ENCODE measurements at regions not wholly inside any gene's neighbourhood (a gene's known extent, or its start where the extent isn't known, plus 50 kb on each side); places are given as distances from the start of the nearest gene placed in this dataset.

- no peaks in the 10 kb centered on the region for H3K27me3 Mint-ChIP-seq (ENCODE audit: insufficient read depth, unreplicated experiment)
- ChIA-PET CTCF (no interaction called here), POLR2A (no interaction called here)
- intact Hi-C loops (cut with micrococcal nuclease; ENCODE audit: unreplicated experiment): no loop called here
- H3K27me3 ChIP-seq (replicated peaks; ENCODE audit: control insufficient read depth, insufficient read depth, low read length): no peaks in the 10 kb centered on the region
- no peak overlapping the region for H3K27ac Mint-ChIP-seq (ENCODE audit: unreplicated experiment)
- H3K9me3 Mint-ChIP-seq (ENCODE audit: unreplicated experiment): no peaks in the 10 kb centered on the region
- BruUV-seq (replicated peaks): no TSS peak
- no peak overlapping the region for H3K4me3 Mint-ChIP-seq (ENCODE audit: unreplicated experiment)
- no peak overlapping the region for H3K4me3 ChIP-seq (ENCODE audit: low read depth, low read length)
- peaks cover 12% of the 10 kb centered on the region for H3K4me1 Mint-ChIP-seq (ENCODE audit: low read depth, unreplicated experiment)
- no peaks in the 10 kb centered on the region for H3K9me3 ChIP-seq
- H3K36me3 Mint-ChIP-seq (ENCODE audit: insufficient read depth, unreplicated experiment): no peaks in the 10 kb centered on the region
- peaks cover 9% of the 10 kb centered on the region; the same call in 1 of the 2 replicates for H3K4me1 ChIP-seq
- peak; percentile 69 to 70 for DNase-seq
- H3K36me3 ChIP-seq (ENCODE audit: control insufficient read depth, insufficient read depth, low read length): no peaks in the 10 kb centered on the region
- TF ChIP-seq, protein P1, sequence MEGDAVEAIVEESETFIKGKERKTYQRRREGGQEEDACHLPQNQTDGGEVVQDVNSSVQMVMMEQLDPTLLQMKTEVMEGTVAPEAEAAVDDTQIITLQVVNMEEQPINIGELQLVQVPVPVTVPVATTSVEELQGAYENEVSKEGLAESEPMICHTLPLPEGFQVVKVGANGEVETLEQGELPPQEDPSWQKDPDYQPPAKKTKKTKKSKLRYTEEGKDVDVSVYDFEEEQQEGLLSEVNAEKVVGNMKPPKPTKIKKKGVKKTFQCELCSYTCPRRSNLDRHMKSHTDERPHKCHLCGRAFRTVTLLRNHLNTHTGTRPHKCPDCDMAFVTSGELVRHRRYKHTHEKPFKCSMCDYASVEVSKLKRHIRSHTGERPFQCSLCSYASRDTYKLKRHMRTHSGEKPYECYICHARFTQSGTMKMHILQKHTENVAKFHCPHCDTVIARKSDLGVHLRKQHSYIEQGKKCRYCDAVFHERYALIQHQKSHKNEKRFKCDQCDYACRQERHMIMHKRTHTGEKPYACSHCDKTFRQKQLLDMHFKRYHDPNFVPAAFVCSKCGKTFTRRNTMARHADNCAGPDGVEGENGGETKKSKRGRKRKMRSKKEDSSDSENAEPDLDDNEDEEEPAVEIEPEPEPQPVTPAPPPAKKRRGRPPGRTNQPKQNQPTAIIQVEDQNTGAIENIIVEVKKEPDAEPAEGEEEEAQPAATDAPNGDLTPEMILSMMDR (IDR thresholded peaks at IDR 0.05; ENCODE audit: insufficient read depth in 1 of 2, low read depth in 1 of 2, low read length in 1 of 2, severe bottlenecking in 1 of 2, unreplicated experiment in 1 of 2): no peak
Measured at GRCh38 chr20:48384147-48384818, 443.5 kb downstream of the PREX1 start.

DNA sequence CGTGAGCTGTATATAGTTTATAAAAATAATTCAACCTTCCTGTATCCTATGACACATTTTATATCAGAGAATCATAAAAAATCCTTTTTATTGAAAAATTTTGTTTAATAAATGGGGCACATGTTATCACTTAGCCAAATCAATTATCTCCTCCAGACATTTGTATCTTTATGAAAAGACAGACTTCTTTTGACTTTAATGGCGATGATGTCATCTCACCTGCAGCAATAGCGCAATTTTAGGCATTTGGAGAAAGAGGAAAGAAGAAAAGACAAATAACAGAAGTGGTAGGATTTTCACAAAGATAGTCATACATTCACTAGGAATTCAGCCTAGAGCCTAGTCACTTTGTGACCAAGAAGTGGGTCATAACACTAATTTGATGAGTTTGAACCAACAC lies 444.5 kb downstream of the PREX1 start:
- Histone ChIP-seq H3K4me1 (peaks cover 9% of the 10 kb centered on the region; the same call in 1 of the 2 replicates), H3K27me3 (replicated peaks; ENCODE audit: control insufficient read depth, insufficient read depth, low read length) (no peaks in the 10 kb centered on the region), H3K4me3 (ENCODE audit: low read depth, low read length) (no peak overlapping the region), H3K9me3 (no peaks in the 10 kb centered on the region), H3K36me3 (ENCODE audit: control insufficient read depth, insufficient read depth, low read length) (no peaks in the 10 kb centered on the region)
- ChIA-PET POLR2A (no interaction called here), CTCF (no interaction called here)
- intact Hi-C loops (cut with micrococcal nuclease; ENCODE audit: unreplicated experiment): no loop called here
- Mint-ChIP-seq H3K27me3 (ENCODE audit: insufficient read depth, unreplicated experiment) (no peaks in the 10 kb centered on the region), H3K36me3 (ENCODE audit: insufficient read depth, unreplicated experiment) (no peaks in the 10 kb centered on the region), H3K4me3 (ENCODE audit: unreplicated experiment) (no peak overlapping the region), H3K27ac (ENCODE audit: unreplicated experiment) (no peak overlapping the region), H3K4me1 (ENCODE audit: low read depth, unreplicated experiment) (peaks cover 12% of the 10 kb centered on the region), H3K9me3 (ENCODE audit: unreplicated experiment) (no peaks in the 10 kb centered on the region)
- BruUV-seq (replicated peaks): no TSS peak
- TF ChIP-seq, protein P1 (IDR thresholded peaks at IDR 0.05; ENCODE audit: insufficient read depth in 1 of 2, low read depth in 1 of 2, low read length in 1 of 2, severe bottlenecking in 1 of 2, unreplicated experiment in 1 of 2): no peak
- no peak for DNase-seq

DNA sequence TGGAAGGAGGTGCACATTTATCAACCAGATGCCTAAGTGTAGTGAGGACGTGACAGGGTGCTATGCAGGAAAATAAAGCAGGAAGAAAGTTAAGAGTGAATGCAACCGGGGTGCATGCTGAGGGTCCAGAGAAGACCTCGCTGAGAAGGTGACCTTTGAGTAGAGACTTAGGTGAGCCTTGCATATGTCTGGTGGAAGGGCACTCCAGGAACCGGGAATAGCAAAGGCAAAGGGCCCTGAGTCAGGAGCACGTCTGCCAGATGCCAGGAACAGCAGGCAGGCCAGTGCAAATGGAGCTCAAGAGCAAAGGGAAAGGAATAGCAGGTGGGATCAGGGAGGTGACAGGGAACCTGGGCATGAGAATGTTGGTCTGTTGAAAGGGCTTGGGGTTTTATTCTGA lies 445.5 kb downstream of the PREX1 start:
- no peak for DNase-seq
- peaks cover 9% of the 10 kb centered on the region; the same call in 1 of the 2 replicates for H3K4me1 ChIP-seq
- no peak overlapping the region for H3K4me3 Mint-ChIP-seq (ENCODE audit: unreplicated experiment)
- TF ChIP-seq, protein P1 (IDR thresholded peaks at IDR 0.05; ENCODE audit: insufficient read depth in 1 of 2, low read depth in 1 of 2, low read length in 1 of 2, severe bottlenecking in 1 of 2, unreplicated experiment in 1 of 2): no peak
- H3K9me3 Mint-ChIP-seq (ENCODE audit: unreplicated experiment): no peaks in the 10 kb centered on the region
- no peaks in the 10 kb centered on the region for H3K36me3 Mint-ChIP-seq (ENCODE audit: insufficient read depth, unreplicated experiment)
- H3K4me1 Mint-ChIP-seq (ENCODE audit: low read depth, unreplicated experiment): peaks cover 12% of the 10 kb centered on the region
- POLR2A ChIA-PET: no interaction called here
- H3K27me3 Mint-ChIP-seq (ENCODE audit: insufficient read depth, unreplicated experiment): no peaks in the 10 kb centered on the region
- H3K36me3 ChIP-seq (ENCODE audit: control insufficient read depth, insufficient read depth, low read length): no peaks in the 10 kb centered on the region
- H3K4me3 ChIP-seq (ENCODE audit: low read depth, low read length): no peak overlapping the region
- CTCF ChIA-PET: no interaction called here
- no peak overlapping the region for H3K27ac Mint-ChIP-seq (ENCODE audit: unreplicated experiment)
- no TSS peak for BruUV-seq (replicated peaks)
- no peaks in the 10 kb centered on the region for H3K27me3 ChIP-seq (replicated peaks; ENCODE audit: control insufficient read depth, insufficient read depth, low read length)
- no peaks in the 10 kb centered on the region for H3K9me3 ChIP-seq
- intact Hi-C loops (cut with micrococcal nuclease; ENCODE audit: unreplicated experiment): no loop called here

All from Caco-2 (cell line).